H9 (cell line): ENCODE measurements at regions not wholly inside any gene's neighbourhood (a gene's known extent, or its start where the extent isn't known, plus 50 kb on each side); places are given as distances from the start of the nearest gene placed in this dataset.

Experiments
- DNase-seq: peaks from one replicate; pipeline ENCODE4 v3.0.0-alpha.2; 2017
- H2AFZ ChIP-seq: one replicate; pipeline ENCODE4 v1.6.1; 2013; ENCODE audit warnings: mild to moderate bottlenecking, low read length, control low read depth, moderate library complexity
- H2AK5ac ChIP-seq: 2 replicates; pipeline ENCODE4 v1.6.1; 2013; ENCODE audit warnings: low read length, control low read depth, mixed read lengths; ENCODE audit not compliant: insufficient read length
- H2BK120ac ChIP-seq: one replicate; pipeline ENCODE4 v1.6.1; 2013; ENCODE audit warnings: low read depth, mild to moderate bottlenecking, low read length, control low read depth, inconsistent platforms; ENCODE audit not compliant: poor library complexity, severe bottlenecking
- H2BK12ac ChIP-seq: 2 replicates; pipeline ENCODE4 v1.6.1; 2013; ENCODE audit warnings: low read length, control low read depth, mixed read lengths, low read depth; ENCODE audit not compliant: insufficient read length
- H2BK15ac ChIP-seq: 2 replicates; pipeline ENCODE4 v1.6.1; 2013; ENCODE audit warnings: low read depth, low read length, control low read depth
- H2BK20ac ChIP-seq: one replicate; pipeline ENCODE4 v1.6.1; 2013; ENCODE audit warnings: low read depth, mild to moderate bottlenecking, low read length, control low read depth, inconsistent platforms; ENCODE audit not compliant: poor library complexity, severe bottlenecking
- H2BK5ac ChIP-seq: 2 replicates; pipeline ENCODE4 v1.6.1; 2013; ENCODE audit warnings: low read length, control low read depth, mixed read lengths; ENCODE audit not compliant: insufficient read length
- H3K14ac ChIP-seq: 2 replicates; pipeline ENCODE4 v1.6.1; 2013; ENCODE audit warnings: low read length, control low read depth; ENCODE audit not compliant: insufficient read depth
- H3K18ac ChIP-seq: 2 replicates; pipeline ENCODE4 v1.6.1; 2013; ENCODE audit warnings: low read depth, mild to moderate bottlenecking, mixed read lengths, low read length, control low read depth; ENCODE audit not compliant: insufficient read length
- H3K23ac ChIP-seq: 2 replicates; pipeline ENCODE4 v1.6.1; 2013; ENCODE audit warnings: low read length, control low read depth, mixed read lengths, low read depth; ENCODE audit not compliant: insufficient read length
- H3K23me2 ChIP-seq: 2 replicates; pipeline ENCODE4 v1.6.1; 2013; ENCODE audit warnings: low read depth, mild to moderate bottlenecking, mixed read lengths, low read length, control low read depth; ENCODE audit not compliant: insufficient read length, poor library complexity, severe bottlenecking
- H3K27ac ChIP-seq: 2 replicates; pipeline ENCODE4 v1.5.1; 2013; ENCODE audit warnings: low read length, control low read depth, mixed read lengths, low read depth; ENCODE audit not compliant: insufficient read length
- H3K27me3 ChIP-seq: 2 replicates; pipeline ENCODE4 v1.6.1; 2013; ENCODE audit warnings: low read length, control low read depth, inconsistent platforms; ENCODE audit not compliant: insufficient read depth
- H3K4ac ChIP-seq: 2 replicates; pipeline ENCODE4 v1.6.1; 2013; ENCODE audit warnings: low read depth, mild to moderate bottlenecking, control low read depth, inconsistent platforms, low read length, moderate library complexity
- H3K4me1 ChIP-seq: 2 replicates; pipeline ENCODE4 v1.6.1; 2013; ENCODE audit warnings: low read length, control low read depth, inconsistent platforms; ENCODE audit not compliant: insufficient read depth
- H3K4me2 ChIP-seq: 2 replicates; pipeline ENCODE4 v1.6.1; 2013; ENCODE audit warnings: low read length, control low read depth, mixed read lengths; ENCODE audit not compliant: insufficient read length, insufficient read depth
- H3K56ac ChIP-seq: 2 replicates; pipeline ENCODE4 v1.6.1; 2013; ENCODE audit warnings: low read depth, mild to moderate bottlenecking, mixed read lengths, low read length, control low read depth; ENCODE audit not compliant: insufficient read length
- H3K79me1 ChIP-seq: 2 replicates; pipeline ENCODE4 v1.6.1; 2013; ENCODE audit warnings: low read depth, mild to moderate bottlenecking, moderate library complexity, low read length, control low read depth, inconsistent platforms; ENCODE audit not compliant: insufficient read depth, poor library complexity, severe bottlenecking
- H3K79me2 ChIP-seq: 2 replicates; pipeline ENCODE4 v1.6.1; 2013; ENCODE audit warnings: low read length, control low read depth, inconsistent platforms; ENCODE audit not compliant: insufficient read depth
- H3K9ac ChIP-seq: 2 replicates; pipeline ENCODE4 v1.6.1; 2013; ENCODE audit warnings: low read length, control low read depth, mixed read lengths; ENCODE audit not compliant: insufficient read length; ENCODE audit errors: extremely low read depth
- H3K9me3 ChIP-seq: one replicate; pipeline ENCODE4 v1.6.1; 2013; ENCODE audit warnings: low read depth, low read length, inconsistent platforms; ENCODE audit not compliant: control insufficient read depth
- H3T11ph ChIP-seq: one replicate; pipeline ENCODE4 v1.6.1; 2013; ENCODE audit warnings: mild to moderate bottlenecking, low read length, control low read depth, inconsistent platforms
- H4K20me1 ChIP-seq: one replicate; pipeline ENCODE4 v1.6.1; 2013; ENCODE audit not compliant: control insufficient read depth, insufficient read length, insufficient read depth
- H4K5ac ChIP-seq: 2 replicates; pipeline ENCODE4 v1.6.1; 2013; ENCODE audit warnings: low read depth, mild to moderate bottlenecking, mixed read lengths, low read length, control low read depth; ENCODE audit not compliant: insufficient read length
- H4K8ac ChIP-seq: replicated peaks from 2 replicates; pipeline ENCODE4 v1.6.1; 2013; ENCODE audit warnings: low read length, control low read depth, mixed read lengths, low read depth; ENCODE audit not compliant: insufficient read length
- H4K91ac ChIP-seq: 2 replicates; pipeline ENCODE4 v1.6.1; 2013; ENCODE audit warnings: low read depth, mild to moderate bottlenecking, moderate library complexity, mixed read lengths, low read length, control low read depth; ENCODE audit not compliant: insufficient read length
- H3K27ac Mint-ChIP-seq, 3 experiments: 2 replicates in 2 of 3; 3 replicates in 1 of 3; pipeline ENCODE4 v1.8.0; 2020 to 2021; ENCODE audit warnings: mixed read lengths in 3 of 3, mild to moderate bottlenecking in 1 of 3, moderate library complexity in 1 of 3
- H3K27me3 Mint-ChIP-seq: 2 replicates; pipeline ENCODE4 v1.8.0; 2021; ENCODE audit warnings: low read depth, mild to moderate bottlenecking, moderate library complexity, mixed read lengths
- H3K36me3 Mint-ChIP-seq, 3 experiments: 2 replicates in 2 of 3; 3 replicates in 1 of 3; pipeline ENCODE4 v1.8.0; 2020 to 2021; ENCODE audit warnings: low read depth in 3 of 3, mixed read lengths in 3 of 3; ENCODE audit not compliant: insufficient read depth in 1 of 3
- H3K4me1 Mint-ChIP-seq, 2 experiments: 2 replicates each; pipeline ENCODE4 v1.8.0; 2020; ENCODE audit warnings: mixed read lengths in 2 of 2
- H3K4me3 Mint-ChIP-seq, 2 experiments: 2 replicates in 1 of 2; 3 replicates in 1 of 2; pipeline ENCODE4 v1.8.0; 2020 to 2021; ENCODE audit warnings: mild to moderate bottlenecking in 2 of 2, mixed read lengths in 2 of 2, moderate library complexity in 1 of 2
- H3K9me3 Mint-ChIP-seq, 2 experiments: 2 replicates in 1 of 2; 3 replicates in 1 of 2; pipeline ENCODE4 v1.8.0; 2020; ENCODE audit warnings: mild to moderate bottlenecking in 2 of 2, mixed read lengths in 2 of 2, moderate library complexity in 1 of 2
- WGBS: extraction: QIAGEN DNeasy Blood & Tissue Kit; methylation state at CpG from one replicate; pipeline ENCODE4 v1.1.7; 2013; ENCODE audit warnings: missing lambda C conversion rate, low lambda C conversion rate, mixed read lengths; ENCODE audit not compliant: insufficient read length; ENCODE audit errors: extremely low coverage; 5-methylcytosine and 5-hydroxymethylcytosine counted together
- TF ChIP-seq, protein P1 (sequence below): fragments of 200-600 bp; sonication (generic); conservative IDR thresholded peaks from 3 replicates; pipeline ENCODE4 v1.8.0; 2021; ENCODE audit warnings: antibody characterized with exemption, mild to moderate bottlenecking

DNA sequence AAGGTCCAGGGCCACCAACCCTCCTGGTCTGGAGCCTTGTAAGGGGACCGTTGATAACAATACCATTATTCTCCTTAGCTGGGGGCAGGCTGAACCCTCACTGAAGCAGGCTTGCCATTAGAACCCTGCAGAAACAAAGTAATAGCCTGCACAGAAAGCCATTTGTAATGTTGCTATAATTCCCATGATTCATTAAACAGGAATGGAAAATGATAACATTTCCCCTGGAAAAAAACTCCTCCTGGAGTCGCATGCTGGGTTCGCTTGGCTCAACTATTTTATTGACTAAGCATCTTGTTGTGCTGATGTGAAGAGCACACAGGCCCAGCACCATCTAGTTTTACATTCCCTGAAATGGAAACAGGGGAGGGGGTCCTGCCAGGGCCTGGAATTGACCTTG lies 155.6 kb upstream of the CSF3R start:
- Histone ChIP-seq H3K23me2 (no peaks in the 10 kb centered on the region), H2AFZ (no peak overlapping the region), H4K8ac (no peak overlapping the region), H3K27ac (no peak overlapping the region), H3K14ac (no peak overlapping the region), H2BK12ac (no peak overlapping the region), H3K9ac (no peak overlapping the region), H4K91ac (no peak overlapping the region), H2BK120ac (no peak overlapping the region), H2BK15ac (no peak overlapping the region), H3K4ac (no peak overlapping the region), H3K27me3 (no peaks in the 10 kb centered on the region), H3K4me2 (no peak overlapping the region), H3K9me3 (no peaks in the 10 kb centered on the region), H4K5ac (no peak overlapping the region), H3K56ac (no peak overlapping the region), H2BK5ac (no peak overlapping the region), H3K4me1 (no peaks in the 10 kb centered on the region), H3K79me1 (no peaks in the 10 kb centered on the region), H4K20me1 (no peaks in the 10 kb centered on the region), H3K23ac (no peak overlapping the region), H3K18ac (no peak overlapping the region), H2BK20ac (no peak overlapping the region), H3K79me2 (no peaks in the 10 kb centered on the region), H2AK5ac (no peak overlapping the region), H3T11ph (no peak overlapping the region)
- no peak for DNase-seq
- no peaks in the 10 kb centered on the region for H3K36me3 Mint-ChIP-seq
- H3K27ac Mint-ChIP-seq, result no peak overlapping the region
- H3K4me1 Mint-ChIP-seq, result no peaks in the 10 kb centered on the region
- H3K27me3 Mint-ChIP-seq, result peaks cover 2% of the 10 kb centered on the region
- H3K9me3 Mint-ChIP-seq, result no peaks in the 10 kb centered on the region
- no peak overlapping the region for H3K4me3 Mint-ChIP-seq
- WGBS, result no CpG with 5 or more reads among the region's 3 CpGs
- TF ChIP-seq, protein P1, sequence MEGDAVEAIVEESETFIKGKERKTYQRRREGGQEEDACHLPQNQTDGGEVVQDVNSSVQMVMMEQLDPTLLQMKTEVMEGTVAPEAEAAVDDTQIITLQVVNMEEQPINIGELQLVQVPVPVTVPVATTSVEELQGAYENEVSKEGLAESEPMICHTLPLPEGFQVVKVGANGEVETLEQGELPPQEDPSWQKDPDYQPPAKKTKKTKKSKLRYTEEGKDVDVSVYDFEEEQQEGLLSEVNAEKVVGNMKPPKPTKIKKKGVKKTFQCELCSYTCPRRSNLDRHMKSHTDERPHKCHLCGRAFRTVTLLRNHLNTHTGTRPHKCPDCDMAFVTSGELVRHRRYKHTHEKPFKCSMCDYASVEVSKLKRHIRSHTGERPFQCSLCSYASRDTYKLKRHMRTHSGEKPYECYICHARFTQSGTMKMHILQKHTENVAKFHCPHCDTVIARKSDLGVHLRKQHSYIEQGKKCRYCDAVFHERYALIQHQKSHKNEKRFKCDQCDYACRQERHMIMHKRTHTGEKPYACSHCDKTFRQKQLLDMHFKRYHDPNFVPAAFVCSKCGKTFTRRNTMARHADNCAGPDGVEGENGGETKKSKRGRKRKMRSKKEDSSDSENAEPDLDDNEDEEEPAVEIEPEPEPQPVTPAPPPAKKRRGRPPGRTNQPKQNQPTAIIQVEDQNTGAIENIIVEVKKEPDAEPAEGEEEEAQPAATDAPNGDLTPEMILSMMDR, result no peak
